ENCODE measurements at regions not wholly inside any gene's neighbourhood (a gene's known extent, or its start where the extent isn't known, plus 50 kb on each side); places are given as distances from the start of the nearest gene placed in this dataset.

GRCh38 chr9:136605988-136606660 is 56.6 kb upstream of the EGFL7 start:
- Histone ChIP-seq H3K4me3 (no peak overlapping the region), H3K36me3 (replicated peaks in 1 of 2) (no peaks in the 10 kb centered on the region), H3K9me3 (replicated peaks in 1 of 3) (no peaks in the 10 kb centered on the region), H3K27ac (no peak overlapping the region), H3K4me1 (replicated peaks in 1 of 2) (no peaks in the 10 kb centered on the region), H3K27me3 (no peaks in the 10 kb centered on the region)
- 70 to 95% (median 88%) methylated on average over 5 to 17 of the region's 17 CpGs for WGBS, 4 donors
- intact Hi-C loops (cut with DNase I) = no loop called here
- DNase-seq = no peak
- no peak for TF ChIP-seq CTCF (IDR thresholded peaks at IDR 0.05)
- no peak for TF ChIP-seq POLR2A (IDR thresholded peaks at IDR 0.05)

- 75 to 87% (median 81%) methylated on average over 13 to 26 of the region's 26 CpGs for WGBS, 4 donors
- no peaks in the 10 kb centered on the region for H3K27me3 ChIP-seq
- H3K9me3 ChIP-seq (replicated peaks in 1 of 3) = no peaks in the 10 kb centered on the region
- DNase-seq = no peak
- TF ChIP-seq POLR2A (IDR thresholded peaks at IDR 0.05) (no peak), CTCF (IDR thresholded peaks at IDR 0.05) (no peak)
- H3K36me3 ChIP-seq (replicated peaks in 1 of 2) = no peaks in the 10 kb centered on the region
- H3K4me1 ChIP-seq (replicated peaks in 1 of 2) = no peaks in the 10 kb centered on the region
- H3K4me3 ChIP-seq = no peak overlapping the region
- H3K27ac ChIP-seq = no peak overlapping the region
- intact Hi-C loops (cut with DNase I) = no loop called here
Observed at GRCh38 chr9:136604823-136605525, 57.7 kb upstream of the EGFL7 start.

- Histone ChIP-seq H3K36me3 (replicated peaks in 1 of 2) (no peaks in the 10 kb centered on the region), H3K27ac (peak overlapping the region in 1 of 5 donors; percentile 49), H3K27me3 (no peaks in the 10 kb centered on the region), H3K4me3 (no peak overlapping the region), H3K4me1 (replicated peaks in 1 of 2) (no peaks in the 10 kb centered on the region), H3K9me3 (replicated peaks in 1 of 3) (no peaks in the 10 kb centered on the region)
- DNase-seq = peak in 4 of 7 donors; percentile 28 to 63 (median 47)
- TF ChIP-seq CTCF (IDR thresholded peaks at IDR 0.05) = no peak
- no peak for TF ChIP-seq POLR2A (IDR thresholded peaks at IDR 0.05)
- intact Hi-C loops (cut with DNase I) = no loop called here
- WGBS, 4 donors = 52 to 62% (median 58%) methylated on average over 18 to 33 of the region's 33 CpGs
Observed at GRCh38 chr9:136603901-136604814, 58.3 kb upstream of the NOTCH1 start.

- H3K9me3 ChIP-seq (replicated peaks in 1 of 3) = no peaks in the 10 kb centered on the region
- no peak for DNase-seq
- 81 to 86% (median 86%) methylated on average over 4 to 12 of the region's 12 CpGs for WGBS, 4 donors
- no peaks in the 10 kb centered on the region for H3K36me3 ChIP-seq (replicated peaks in 1 of 2)
- H3K4me1 ChIP-seq (replicated peaks in 1 of 2) = no peaks in the 10 kb centered on the region
- H3K27me3 ChIP-seq = no peaks in the 10 kb centered on the region
- no peak overlapping the region for H3K27ac ChIP-seq
- H3K4me3 ChIP-seq = no peak overlapping the region
- TF ChIP-seq CTCF (IDR thresholded peaks at IDR 0.05) (no peak), POLR2A (IDR thresholded peaks at IDR 0.05) (no peak)
- intact Hi-C loops (cut with DNase I) = no loop called here
Observed at GRCh38 chr9:136603216-136603615, 57.4 kb upstream of the NOTCH1 start.

Measured in adrenal gland (tissue), 9 donors.